SH-SY5Y (cell line): ENCODE measurements at regions not wholly inside any gene's neighbourhood (a gene's known extent, or its start where the extent isn't known, plus 50 kb on each side); places are given as distances from the start of the nearest gene placed in this dataset.

ENCODE experiments used
- GATA2 ChIP-seq: IDR thresholded peaks from 2 replicates; pipeline ENCODE4 v1.6.1; 2011; ENCODE audit warnings: mild to moderate bottlenecking, low read depth, low read length
- GATA3 ChIP-seq: IDR thresholded peaks from 2 replicates; pipeline ENCODE4 v1.6.1; 2011; ENCODE audit warnings: low read depth, mild to moderate bottlenecking, low read length, moderate library complexity

DNA sequence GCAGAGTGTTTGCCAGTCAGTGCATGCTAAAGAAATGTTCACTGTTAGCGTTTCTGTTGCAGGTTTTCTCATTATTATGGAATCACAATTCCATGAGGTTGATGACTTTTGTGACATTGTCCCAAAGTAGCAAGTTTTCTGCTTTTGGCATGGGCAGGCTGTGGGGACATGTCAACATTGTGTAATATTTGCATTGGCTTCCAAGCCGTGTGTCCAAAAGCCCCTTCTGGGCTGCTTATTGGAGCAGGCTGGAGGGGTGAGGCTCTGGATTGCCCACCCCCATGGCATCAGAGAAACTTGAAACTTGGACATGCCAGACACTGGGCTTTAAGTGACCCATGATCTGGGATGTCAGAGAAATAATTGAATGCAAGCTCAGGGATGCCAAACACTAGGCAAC is 90.7 kb downstream of the RTL9 start:
- TF ChIP-seq GATA2 (no peak), GATA3 (no peak)
